CD4-positive, alpha-beta T cell treated with Interleukin-6 for 4 hours (primary cell): ENCODE measurements at regions not wholly inside any gene's neighbourhood (a gene's known extent, or its start where the extent isn't known, plus 50 kb on each side); places are given as distances from the start of the nearest gene placed in this dataset.
"Not testable (repeated sequence)": the region's sequence is repeated elsewhere in the genome, so short reads cannot be mapped to it uniquely, and the experiment has no call there.

Experiments
- DNase-seq: peaks from one replicate; pipeline ENCODE4 v3.0.0-alpha.2; 2020; ENCODE audit warnings: mixed read lengths

DNA sequence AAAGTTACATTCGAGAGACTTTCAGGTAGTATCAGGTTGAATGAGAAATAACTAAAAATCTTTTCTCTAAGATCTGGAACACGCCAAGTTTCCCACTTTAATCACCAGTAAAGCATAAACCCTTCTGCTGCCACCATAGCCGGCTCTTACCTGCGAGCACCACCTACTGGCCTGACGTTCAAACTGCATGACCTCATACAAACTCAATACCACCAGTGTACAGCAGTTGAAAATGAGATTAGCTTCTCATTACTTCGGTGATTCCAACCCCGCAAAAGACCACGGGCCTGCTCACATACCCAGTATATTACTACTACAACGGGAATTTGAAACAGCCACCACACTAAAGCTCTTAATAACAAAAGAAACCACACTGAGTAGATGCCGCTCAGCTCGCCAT lies 1191.2 kb downstream of the TMEM121 start:
- not testable (repeated sequence) for DNase-seq

DNA sequence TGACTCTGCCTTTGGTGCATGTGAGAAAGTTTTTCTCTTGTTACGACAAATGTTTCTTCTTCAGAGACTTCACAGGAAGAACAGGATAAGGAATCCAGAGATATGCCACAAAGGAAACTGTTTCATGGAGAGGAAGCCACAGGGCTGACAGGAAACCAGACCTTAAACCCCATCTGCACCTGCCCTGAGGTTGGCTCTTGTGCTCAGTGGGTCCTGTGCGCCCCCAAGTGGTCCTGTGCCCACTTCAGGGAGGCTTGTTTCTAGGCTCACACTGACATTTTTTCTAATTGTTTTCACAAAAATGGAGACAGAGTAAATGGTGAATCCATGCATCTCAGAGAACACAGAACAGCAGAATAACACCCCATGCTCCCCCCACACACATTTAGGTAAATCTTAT lies 1193.5 kb downstream of the TMEM121 start:
- DNase-seq, result peak; percentile 61

DNA sequence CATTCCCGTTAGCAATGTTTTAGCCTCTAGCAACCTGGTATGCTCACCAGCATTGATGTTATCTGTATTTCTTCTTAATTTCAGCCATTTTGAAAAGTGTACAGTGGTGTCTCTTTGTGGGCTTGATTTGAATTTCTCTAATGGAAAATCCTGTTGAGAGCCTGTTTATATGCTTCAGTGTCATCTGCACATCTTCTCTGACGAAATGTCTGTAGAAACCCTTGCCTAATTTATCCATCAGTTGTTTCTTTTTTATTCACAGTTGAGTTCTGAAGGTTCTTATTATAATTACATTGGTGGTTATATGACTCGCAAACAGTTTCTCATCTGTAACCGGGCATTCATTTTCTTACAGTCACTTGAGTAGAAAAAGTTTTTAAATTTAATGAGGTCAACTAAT lies 1195.5 kb downstream of the TMEM121 start:
- DNase-seq, result not testable (repeated sequence)

GRCh38 chr14:106722813-106723687 lies 1196.7 kb downstream of the TMEM121 start:
- DNase-seq, result peak; percentile 11

GRCh38 chr14:106727962-106728361 lies 1201.6 kb downstream of the TMEM121 start:
- not testable (repeated sequence) for DNase-seq

GRCh38 chr14:106728611-106729010 lies 1202.2 kb downstream of the TMEM121 start:
- DNase-seq, result no peak

GRCh38 chr14:106729551-106729950 lies 1203.2 kb downstream of the TMEM121 start:
- no peak for DNase-seq

DNA sequence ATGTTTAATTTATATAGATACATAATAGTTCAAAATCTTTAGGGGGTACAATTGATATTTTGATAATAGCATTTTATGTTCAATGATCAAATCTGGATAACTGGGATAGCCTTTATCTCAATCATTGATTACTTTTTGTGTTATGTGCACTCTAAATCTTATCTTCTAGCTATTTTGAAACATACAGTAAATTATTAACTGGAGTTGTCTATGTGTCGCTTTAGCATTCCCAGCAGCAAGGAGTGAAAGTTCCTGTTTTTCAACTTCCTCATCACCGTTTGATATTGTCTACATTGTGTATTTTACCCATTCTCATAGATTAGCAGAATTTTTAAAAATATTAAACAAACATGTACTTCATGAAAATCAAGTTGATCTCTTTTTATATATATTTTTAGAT lies 1207.4 kb downstream of the TMEM121 start:
- no peak for DNase-seq

DNA sequence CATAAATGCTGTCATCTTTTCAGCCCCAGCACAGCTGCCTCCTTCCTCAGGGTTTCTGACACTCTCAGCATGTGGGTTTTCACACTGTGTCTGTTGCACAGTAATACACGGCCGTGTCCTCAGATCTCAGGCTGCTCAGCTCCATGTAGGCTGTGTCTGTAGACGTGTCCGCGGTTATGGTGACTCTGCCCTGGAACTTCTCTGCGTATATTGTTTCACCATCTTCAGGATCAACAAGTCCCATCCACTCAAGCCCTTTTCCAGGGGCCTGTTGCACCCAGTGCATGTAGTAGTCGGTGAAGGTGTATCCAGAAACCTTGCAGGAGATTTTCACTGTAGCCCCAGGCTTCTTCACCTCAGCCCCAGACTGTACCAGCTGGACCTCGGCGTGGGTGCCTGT lies 1210.6 kb downstream of the TMEM121 start:
- no peak for DNase-seq

DNA sequence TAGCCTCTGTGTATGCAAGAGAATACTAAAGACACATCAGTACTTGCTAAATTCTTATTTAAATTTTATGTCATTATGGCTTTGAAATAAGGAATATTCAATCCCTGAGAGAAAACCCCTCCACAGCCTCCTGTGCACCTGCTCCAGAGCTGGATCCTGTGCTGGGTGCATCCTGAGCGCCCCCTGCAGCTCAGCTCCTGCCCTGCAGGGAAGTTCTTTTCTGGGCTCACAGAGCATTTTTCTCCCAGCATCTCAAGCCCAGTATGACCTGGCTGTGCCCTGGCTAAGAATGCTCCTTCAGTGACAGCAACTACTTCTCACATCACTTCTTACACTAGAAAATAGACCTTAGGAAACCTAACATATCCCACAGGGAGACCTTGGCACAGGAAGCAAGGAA lies 1211.7 kb downstream of the TMEM121 start:
- no peak for DNase-seq

- not testable (repeated sequence) for DNase-seq
These were observed 1212.3 kb downstream of the TMEM121 start for GRCh38 chr14:106738598-106739258.

GRCh38 chr14:106741086-106741827 lies 1214.9 kb downstream of the TMEM121 start:
- DNase-seq, result peak; percentile 8

- DNase-seq, result peak; percentile 34
These were observed 1218.8 kb downstream of the TMEM121 start for GRCh38 chr14:106745016-106745767.

DNA sequence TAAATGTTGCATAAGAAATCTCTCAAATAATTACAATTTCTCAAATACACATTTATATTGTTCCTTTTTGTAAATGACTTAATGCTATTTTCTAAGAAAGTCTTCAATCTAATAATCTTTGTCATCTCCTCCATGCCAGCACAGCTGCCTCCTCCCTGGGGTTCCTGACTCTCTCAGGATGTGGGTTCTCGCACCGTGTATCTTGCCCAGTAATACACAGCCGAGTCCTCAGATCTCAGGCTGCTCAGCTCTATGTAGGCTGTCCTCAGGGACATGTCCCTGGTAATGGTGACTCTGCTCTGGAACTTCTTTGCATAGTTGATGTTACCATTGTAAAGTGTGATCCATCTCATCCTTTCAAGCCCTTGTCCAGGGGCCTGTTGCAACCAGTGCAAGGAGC lies 1223.7 kb downstream of the TMEM121 start:
- DNase-seq, result not testable (repeated sequence)

- DNase-seq, result not testable (repeated sequence)
These were observed 1227.4 kb downstream of the TMEM121 start for GRCh38 chr14:106753751-106754150.

- not testable (repeated sequence) for DNase-seq
These were observed 1231.1 kb downstream of the TMEM121 start for GRCh38 chr14:106757444-106757843.

- peak; percentile 7 for DNase-seq
These were observed 1235.8 kb downstream of the TMEM121 start for GRCh38 chr14:106761886-106762816.

- not testable (repeated sequence) for DNase-seq
These were observed 1238.6 kb downstream of the TMEM121 start for GRCh38 chr14:106764968-106765369.

- no peak for DNase-seq
These were observed 1239.8 kb downstream of the TMEM121 start for GRCh38 chr14:106766145-106766544.

GRCh38 chr14:106766551-106767277 lies 1240.3 kb downstream of the TMEM121 start:
- DNase-seq, result peak; percentile 74

DNA sequence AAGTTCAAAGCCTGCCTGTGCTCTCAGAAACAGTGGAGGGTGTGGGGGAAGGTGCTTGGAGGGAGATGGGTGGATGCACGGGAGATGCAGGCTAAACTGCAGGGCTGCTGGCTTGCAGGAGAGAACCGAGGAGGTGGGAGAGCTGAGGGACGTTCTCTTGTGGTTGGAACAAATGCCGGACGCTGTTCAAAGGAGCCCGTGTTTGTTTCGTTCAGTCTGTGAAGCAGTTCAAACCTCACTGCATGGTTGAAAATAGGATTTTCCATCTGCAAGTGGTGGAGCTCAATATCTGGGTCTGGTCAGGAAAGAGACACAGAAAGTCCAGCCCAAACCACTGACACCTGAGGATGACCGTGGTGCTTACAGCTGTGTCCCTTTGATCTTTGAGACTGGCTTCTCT lies 1241.8 kb downstream of the TMEM121 start:
- peak; percentile 3 for DNase-seq
